ENCODE measurements at regions not wholly inside any gene's neighbourhood (a gene's known extent, or its start where the extent isn't known, plus 50 kb on each side); places are given as distances from the start of the nearest gene placed in this dataset.

GRCh38 chr18:77187189-77187588 is 54.6 kb upstream of the MBP start:
- H3K4me3 ChIP-seq (ENCODE audit: low read depth, low read length), result no peak overlapping the region
- DNase-seq (ENCODE audit: low read depth), result no peak
- TF ChIP-seq, protein P1, sequence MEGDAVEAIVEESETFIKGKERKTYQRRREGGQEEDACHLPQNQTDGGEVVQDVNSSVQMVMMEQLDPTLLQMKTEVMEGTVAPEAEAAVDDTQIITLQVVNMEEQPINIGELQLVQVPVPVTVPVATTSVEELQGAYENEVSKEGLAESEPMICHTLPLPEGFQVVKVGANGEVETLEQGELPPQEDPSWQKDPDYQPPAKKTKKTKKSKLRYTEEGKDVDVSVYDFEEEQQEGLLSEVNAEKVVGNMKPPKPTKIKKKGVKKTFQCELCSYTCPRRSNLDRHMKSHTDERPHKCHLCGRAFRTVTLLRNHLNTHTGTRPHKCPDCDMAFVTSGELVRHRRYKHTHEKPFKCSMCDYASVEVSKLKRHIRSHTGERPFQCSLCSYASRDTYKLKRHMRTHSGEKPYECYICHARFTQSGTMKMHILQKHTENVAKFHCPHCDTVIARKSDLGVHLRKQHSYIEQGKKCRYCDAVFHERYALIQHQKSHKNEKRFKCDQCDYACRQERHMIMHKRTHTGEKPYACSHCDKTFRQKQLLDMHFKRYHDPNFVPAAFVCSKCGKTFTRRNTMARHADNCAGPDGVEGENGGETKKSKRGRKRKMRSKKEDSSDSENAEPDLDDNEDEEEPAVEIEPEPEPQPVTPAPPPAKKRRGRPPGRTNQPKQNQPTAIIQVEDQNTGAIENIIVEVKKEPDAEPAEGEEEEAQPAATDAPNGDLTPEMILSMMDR (conservative IDR thresholded peaks at IDR 0.05; ENCODE audit: low read depth, low read length), result no peak

GRCh38 chr18:77191071-77191751 is 58.4 kb upstream of the GALR1 start:
- TF ChIP-seq, protein P1 (conservative IDR thresholded peaks at IDR 0.05; ENCODE audit: low read depth, low read length), result no peak
- DNase-seq (ENCODE audit: low read depth), result no peak
- no peak overlapping the region for H3K4me3 ChIP-seq (ENCODE audit: low read depth, low read length)

DNA sequence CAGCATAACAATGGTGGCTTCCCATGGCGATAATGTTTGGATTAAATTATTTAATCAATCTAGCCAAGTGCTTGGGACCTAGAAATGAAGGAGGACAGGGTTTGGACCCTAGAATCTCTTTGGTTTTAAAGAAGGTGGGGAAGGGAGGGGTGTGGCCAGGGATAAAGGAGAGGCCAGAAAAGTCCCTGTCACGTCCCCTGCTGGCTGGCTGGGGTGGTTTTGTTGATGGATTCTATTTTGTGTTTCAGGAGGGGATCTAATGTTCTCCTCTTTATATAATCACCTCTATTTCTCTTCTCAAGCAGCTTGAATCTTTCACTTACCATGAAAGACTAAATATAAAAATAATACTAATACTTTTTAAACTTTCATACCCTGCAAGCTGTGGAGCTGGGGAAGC is 52.6 kb upstream of the GALR1 start:
- DNase-seq (ENCODE audit: low read depth), result no peak
- TF ChIP-seq, protein P1 (conservative IDR thresholded peaks at IDR 0.05; ENCODE audit: low read depth, low read length), result peak; percentile 16
- no peak overlapping the region for H3K4me3 ChIP-seq (ENCODE audit: low read depth, low read length)

GRCh38 chr18:77198663-77199062 is 51.0 kb upstream of the GALR1 start:
- no peak for DNase-seq (ENCODE audit: low read depth)
- TF ChIP-seq, protein P1 (conservative IDR thresholded peaks at IDR 0.05; ENCODE audit: low read depth, low read length), result no peak
- H3K4me3 ChIP-seq (ENCODE audit: low read depth, low read length), result no peak overlapping the region

GRCh38 chr18:77199707-77200106 is 49.9 kb upstream of the GALR1 start:
- no peak for DNase-seq (ENCODE audit: low read depth)
- no peak overlapping the region for H3K4me3 ChIP-seq (ENCODE audit: low read depth, low read length)
- TF ChIP-seq, protein P1 (conservative IDR thresholded peaks at IDR 0.05; ENCODE audit: low read depth, low read length), result no peak
